Thoracic aorta (tissue), 2 donors: ENCODE measurements at regions not wholly inside any gene's neighbourhood (a gene's known extent, or its start where the extent isn't known, plus 50 kb on each side); places are given as distances from the start of the nearest gene placed in this dataset.

Source experiments
- ATAC-seq: fragments of 150-250 bp; one replicate; pipeline ENCODE4 v1.8.0; 2017; ENCODE audit warnings: low read depth; ENCODE audit not compliant: insufficient number of reproducible peaks, low FRiP score
- DNase-seq: peaks from one replicate; pipeline ENCODE4 v3.0.0-alpha.2; 2020; ENCODE audit warnings: low spot score
- H3K27ac ChIP-seq, 2 donors: fragments of 200-600 bp; sonication (generic); 1 replicate in 1 of 2; 2 replicates in 1 of 2; pipeline ENCODE4 v1.5.1; 2016; ENCODE audit warnings: mild to moderate bottlenecking in 2 of 2, moderate library complexity in 2 of 2
- H3K27me3 ChIP-seq: fragments of 200-600 bp; sonication (generic); replicated peaks from 2 replicates; pipeline ENCODE4 v1.6.0; 2016; ENCODE audit warnings: mild to moderate bottlenecking; ENCODE audit not compliant: insufficient read depth
- H3K36me3 ChIP-seq: fragments of 200-600 bp; sonication (generic); one replicate; pipeline ENCODE4 v1.5.1; 2016
- H3K4me1 ChIP-seq, 2 donors: fragments of 200-600 bp; sonication (generic); 1 replicate in 1 of 2; 2 replicates in 1 of 2; pipeline versions ENCODE4 v1.5.1 to v1.6.0; 2016; ENCODE audit warnings: low read depth in 2 of 2, mild to moderate bottlenecking in 1 of 2; ENCODE audit not compliant: control insufficient read depth in 1 of 2
- H3K4me3 ChIP-seq: fragments of 200-600 bp; sonication (generic); 2 replicates; pipeline ENCODE4 v1.5.1; 2016; ENCODE audit warnings: mild to moderate bottlenecking
- H3K9me3 ChIP-seq: fragments of 200-600 bp; sonication (generic); 2 replicates; pipeline ENCODE4 v1.5.1; 2016
- CTCF ChIP-seq: fragments of 200-600 bp; sonication (generic); IDR thresholded peaks from one replicate; pipeline ENCODE4 v1.5.1; 2019; ENCODE audit warnings: antibody characterized with exemption

GRCh38 chr6:119559586-119559985 lies 210.0 kb upstream of the MAN1A1 start:
- Histone ChIP-seq H3K9me3 (no peaks in the 10 kb centered on the region), H3K4me3 (no peak overlapping the region), H3K36me3 (no peaks in the 10 kb centered on the region), H3K27me3 (no peaks in the 10 kb centered on the region), H3K27ac (no peak overlapping the region), H3K4me1 (no peaks in the 10 kb centered on the region)
- TF ChIP-seq CTCF, result no peak
- DNase-seq, result no peak
- no peak for ATAC-seq

GRCh38 chr6:119557239-119557638 lies 207.7 kb upstream of the MAN1A1 start:
- Histone ChIP-seq H3K4me1 (no peaks in the 10 kb centered on the region), H3K27me3 (no peaks in the 10 kb centered on the region), H3K4me3 (no peak overlapping the region), H3K27ac (no peak overlapping the region), H3K9me3 (no peaks in the 10 kb centered on the region), H3K36me3 (no peaks in the 10 kb centered on the region)
- no peak for TF ChIP-seq CTCF
- no peak for ATAC-seq
- DNase-seq, result no peak

- no peak for ATAC-seq
- no peaks in the 10 kb centered on the region for H3K36me3 ChIP-seq
- no peaks in the 10 kb centered on the region for H3K9me3 ChIP-seq
- no peak overlapping the region for H3K27ac ChIP-seq
- H3K4me1 ChIP-seq, result no peaks in the 10 kb centered on the region
- no peak overlapping the region for H3K4me3 ChIP-seq
- H3K27me3 ChIP-seq, result no peaks in the 10 kb centered on the region
- TF ChIP-seq CTCF, result no peak
- no peak for DNase-seq
These were observed 202.5 kb upstream of the MAN1A1 start for GRCh38 chr6:119552021-119552420.

GRCh38 chr6:119547024-119547423 lies 197.5 kb upstream of the MAN1A1 start:
- no peak overlapping the region for H3K4me3 ChIP-seq
- H3K4me1 ChIP-seq, result no peaks in the 10 kb centered on the region
- DNase-seq (no peak), ATAC-seq (no peak)
- no peak overlapping the region for H3K27ac ChIP-seq
- no peaks in the 10 kb centered on the region for H3K27me3 ChIP-seq
- H3K9me3 ChIP-seq, result no peaks in the 10 kb centered on the region
- no peaks in the 10 kb centered on the region for H3K36me3 ChIP-seq
- TF ChIP-seq CTCF, result no peak

GRCh38 chr6:119545245-119545644 lies 195.7 kb upstream of the MAN1A1 start:
- Histone ChIP-seq H3K9me3 (no peaks in the 10 kb centered on the region), H3K27me3 (no peaks in the 10 kb centered on the region), H3K27ac (no peak overlapping the region), H3K4me3 (no peak overlapping the region), H3K4me1 (peaks cover 3 to 8% of the 10 kb centered on the region in 2 donors), H3K36me3 (no peaks in the 10 kb centered on the region)
- no peak for ATAC-seq
- DNase-seq, result no peak
- no peak for TF ChIP-seq CTCF
